ENCODE measurements at regions not wholly inside any gene's neighbourhood (a gene's known extent, or its start where the extent isn't known, plus 50 kb on each side); places are given as distances from the start of the nearest gene placed in this dataset.

DNA sequence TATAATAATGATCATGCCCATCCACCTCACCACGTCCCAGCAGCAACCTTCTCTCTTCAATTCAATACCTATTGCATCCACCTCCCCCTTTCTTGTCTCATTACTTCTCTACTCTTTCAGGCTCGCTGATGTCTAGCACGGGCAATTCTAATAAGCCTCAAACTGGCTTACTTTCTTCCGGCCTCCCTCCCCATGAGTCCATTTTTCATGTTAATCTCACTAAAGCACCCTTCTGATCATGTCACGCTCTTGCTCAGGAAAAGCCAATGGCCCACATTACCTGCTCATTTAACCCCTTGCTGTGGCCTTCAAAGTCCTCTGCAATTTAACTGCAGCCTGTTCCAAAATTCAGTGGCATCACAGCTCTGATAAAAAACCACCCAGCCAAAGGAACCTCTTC lies 105.1 kb downstream of the UTRN start:
- CTCF ChIA-PET: no interaction called here
- no peak for DNase-seq (ENCODE audit: extremely low spot score)
- POLR2A ChIA-PET: no interaction called here
- no peak for TF ChIP-seq HDGF (IDR thresholded peaks at IDR 0.05; ENCODE audit: borderline replicate concordance)
- TF ChIP-seq NFRKB (IDR thresholded peaks at IDR 0.05): no peak
- no peak for TF ChIP-seq ARNT (IDR thresholded peaks at IDR 0.05)
- TF ChIP-seq, protein P1, sequence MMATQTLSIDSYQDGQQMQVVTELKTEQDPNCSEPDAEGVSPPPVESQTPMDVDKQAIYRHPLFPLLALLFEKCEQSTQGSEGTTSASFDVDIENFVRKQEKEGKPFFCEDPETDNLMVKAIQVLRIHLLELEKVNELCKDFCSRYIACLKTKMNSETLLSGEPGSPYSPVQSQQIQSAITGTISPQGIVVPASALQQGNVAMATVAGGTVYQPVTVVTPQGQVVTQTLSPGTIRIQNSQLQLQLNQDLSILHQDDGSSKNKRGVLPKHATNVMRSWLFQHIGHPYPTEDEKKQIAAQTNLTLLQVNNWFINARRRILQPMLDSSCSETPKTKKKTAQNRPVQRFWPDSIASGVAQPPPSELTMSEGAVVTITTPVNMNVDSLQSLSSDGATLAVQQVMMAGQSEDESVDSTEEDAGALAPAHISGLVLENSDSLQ (IDR thresholded peaks at IDR 0.05): no peak
- TF ChIP-seq FOXA1 (IDR thresholded peaks at IDR 0.05): no peak
- no peak for TF ChIP-seq SUZ12 (IDR thresholded peaks at IDR 0.05)
- TF ChIP-seq FOXM1 (IDR thresholded peaks at IDR 0.05; ENCODE audit: borderline replicate concordance): no peak
- no peak for TF ChIP-seq TARDBP (IDR thresholded peaks at IDR 0.05)
- no peak for TF ChIP-seq ZNF384 (IDR thresholded peaks at IDR 0.05)
- no peak for TF ChIP-seq L3MBTL2 (conservative IDR thresholded peaks at IDR 0.05)
- TF ChIP-seq SP1 (IDR thresholded peaks at IDR 0.05): no peak
- no peak for TF ChIP-seq CTBP1 (IDR thresholded peaks at IDR 0.05; ENCODE audit: borderline replicate concordance)
- no peak for TF ChIP-seq LEF1 (IDR thresholded peaks at IDR 0.05; ENCODE audit: borderline replicate concordance)

DNA sequence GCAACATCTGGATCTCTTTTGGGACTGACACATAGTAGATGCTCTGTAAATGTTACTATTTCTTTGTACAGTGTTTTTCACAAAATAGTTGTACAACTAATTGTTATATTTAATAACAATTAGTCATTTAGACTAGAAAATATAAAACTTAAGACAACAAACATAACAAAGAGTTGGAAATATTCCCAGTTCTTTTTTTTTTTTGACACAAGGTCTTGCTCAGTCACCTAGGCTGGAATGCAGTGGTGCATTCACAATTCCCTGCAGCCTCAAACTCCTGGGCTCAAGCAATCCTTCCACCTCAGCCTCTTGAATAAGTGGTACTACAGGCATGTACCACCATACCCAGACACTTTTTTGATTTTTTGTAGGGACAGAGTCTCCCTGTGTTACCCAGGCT lies 105.8 kb downstream of the UTRN start:
- no peak for DNase-seq (ENCODE audit: extremely low spot score)
- ChIA-PET POLR2A (no interaction called here), CTCF (no interaction called here)
- TF ChIP-seq FOXK2 (IDR thresholded peaks at IDR 0.05) (no peak), ARNT (IDR thresholded peaks at IDR 0.05) (no peak), FOXA1 (IDR thresholded peaks at IDR 0.05) (no peak), L3MBTL2 (conservative IDR thresholded peaks at IDR 0.05) (no peak), FOXM1 (IDR thresholded peaks at IDR 0.05; ENCODE audit: borderline replicate concordance) (no peak), HDGF (IDR thresholded peaks at IDR 0.05; ENCODE audit: borderline replicate concordance) (no peak), ZNF384 (IDR thresholded peaks at IDR 0.05) (no peak), BHLHE40 (IDR thresholded peaks at IDR 0.05; ENCODE audit: borderline replicate concordance) (no peak), LEF1 (IDR thresholded peaks at IDR 0.05; ENCODE audit: borderline replicate concordance) (no peak), ELF4 (IDR thresholded peaks at IDR 0.05) (no peak), TARDBP (IDR thresholded peaks at IDR 0.05) (no peak), SP1 (IDR thresholded peaks at IDR 0.05) (no peak)
- TF ChIP-seq, protein P1 (IDR thresholded peaks at IDR 0.05): no peak

DNA sequence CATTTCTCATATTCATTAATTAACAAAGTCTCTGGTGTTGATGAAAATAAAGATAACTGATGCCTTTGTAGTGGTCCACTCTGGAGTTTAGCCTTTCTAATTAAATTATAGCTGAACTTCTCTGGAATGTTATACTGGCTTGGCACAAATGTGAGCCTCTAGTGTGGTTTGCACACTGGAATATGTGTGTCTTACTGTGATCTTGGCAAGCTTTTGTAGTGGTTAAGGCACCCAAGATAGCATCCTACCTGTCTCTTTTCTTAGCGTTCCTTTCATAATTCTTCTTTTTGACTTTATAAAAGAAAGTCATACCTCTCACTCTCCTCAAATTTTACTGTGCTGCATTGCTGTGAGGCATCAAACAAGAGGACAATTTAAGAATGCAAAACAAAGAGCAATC lies 107.4 kb downstream of the UTRN start:
- CTCF ChIA-PET: no interaction called here
- DNase-seq (ENCODE audit: extremely low spot score): no peak
- TF ChIP-seq HDGF (IDR thresholded peaks at IDR 0.05; ENCODE audit: borderline replicate concordance) (no peak), ZNF384 (IDR thresholded peaks at IDR 0.05) (no peak), BHLHE40 (IDR thresholded peaks at IDR 0.05; ENCODE audit: borderline replicate concordance) (no peak), ARNT (IDR thresholded peaks at IDR 0.05) (no peak), FOXA1 (IDR thresholded peaks at IDR 0.05) (no peak)

DNA sequence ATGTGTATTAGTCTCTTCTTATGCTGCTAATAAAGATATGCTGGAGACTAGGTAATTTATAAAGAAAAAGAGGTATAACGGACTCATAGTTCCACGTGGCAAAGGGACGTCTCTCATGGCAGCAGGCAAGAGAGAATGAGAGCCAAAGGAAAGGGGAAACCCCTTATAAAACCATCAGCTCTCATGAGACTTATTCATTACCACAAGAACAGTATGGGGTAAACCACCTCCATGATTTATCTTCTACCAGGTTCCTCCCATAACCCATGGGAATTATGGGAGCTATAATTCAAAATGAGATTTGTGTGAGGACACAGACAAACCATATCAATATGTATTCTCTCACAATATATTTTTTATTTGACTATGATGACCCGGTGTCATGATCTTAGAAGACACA lies 109.1 kb downstream of the UTRN start:
- TF ChIP-seq CTBP1 (IDR thresholded peaks at IDR 0.05; ENCODE audit: borderline replicate concordance): no peak
- no peak for TF ChIP-seq HDGF (IDR thresholded peaks at IDR 0.05; ENCODE audit: borderline replicate concordance)
- TF ChIP-seq SUZ12 (IDR thresholded peaks at IDR 0.05): no peak
- no peak for TF ChIP-seq FOXM1 (IDR thresholded peaks at IDR 0.05; ENCODE audit: borderline replicate concordance)
- TF ChIP-seq, protein P1 (IDR thresholded peaks at IDR 0.05): no peak
- no peak for TF ChIP-seq FOXK2 (IDR thresholded peaks at IDR 0.05)
- TF ChIP-seq SP1 (IDR thresholded peaks at IDR 0.05): no peak
- no peak for TF ChIP-seq FOXA1 (IDR thresholded peaks at IDR 0.05)
- TF ChIP-seq NFRKB (IDR thresholded peaks at IDR 0.05): no peak
- TF ChIP-seq TARDBP (IDR thresholded peaks at IDR 0.05): no peak
- TF ChIP-seq ELF4 (IDR thresholded peaks at IDR 0.05): no peak
- no peak for TF ChIP-seq ARNT (IDR thresholded peaks at IDR 0.05)
- no peak for TF ChIP-seq L3MBTL2 (conservative IDR thresholded peaks at IDR 0.05)
- TF ChIP-seq LEF1 (IDR thresholded peaks at IDR 0.05; ENCODE audit: borderline replicate concordance): no peak
- no peak for TF ChIP-seq ZNF384 (IDR thresholded peaks at IDR 0.05)
- TF ChIP-seq BHLHE40 (IDR thresholded peaks at IDR 0.05; ENCODE audit: borderline replicate concordance): no peak
- ChIA-PET CTCF (interaction anchor here (0.7 kb wide), 1 partner anchor 73 kb away, joined by 3 read pairs; no protein-coding TSS in a partner anchor), POLR2A (no interaction called here)
- no peak for DNase-seq (ENCODE audit: extremely low spot score)

More for the DNA sequence above, 107.4 kb downstream of the UTRN start:
- POLR2A ChIA-PET: no interaction called here

DNA sequence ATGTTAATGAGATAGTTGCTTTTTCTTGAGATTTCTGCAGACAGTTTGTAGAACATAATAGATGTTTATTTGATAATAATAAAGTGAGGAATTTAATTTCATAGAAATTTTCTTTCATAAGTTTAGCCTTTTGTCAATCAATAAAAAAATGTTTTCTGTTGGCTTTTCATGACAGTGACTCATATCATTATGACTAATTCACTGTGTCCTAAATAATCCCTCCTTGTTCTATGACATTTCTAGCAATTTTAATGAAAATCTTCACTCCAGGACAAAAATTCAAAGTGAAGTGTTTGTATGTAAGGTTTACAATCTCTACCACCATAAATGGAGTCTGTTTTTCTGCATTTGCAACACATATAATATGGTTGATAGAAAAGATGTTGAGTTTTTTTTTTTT lies 109.9 kb downstream of the UTRN start:
- ChIA-PET CTCF (no interaction called here), POLR2A (no interaction called here)
- no peak for DNase-seq (ENCODE audit: extremely low spot score)
- TF ChIP-seq FOXA1 (IDR thresholded peaks at IDR 0.05) (no peak), TARDBP (IDR thresholded peaks at IDR 0.05) (no peak), FOXK2 (IDR thresholded peaks at IDR 0.05) (no peak), NFRKB (IDR thresholded peaks at IDR 0.05) (no peak)

DNA sequence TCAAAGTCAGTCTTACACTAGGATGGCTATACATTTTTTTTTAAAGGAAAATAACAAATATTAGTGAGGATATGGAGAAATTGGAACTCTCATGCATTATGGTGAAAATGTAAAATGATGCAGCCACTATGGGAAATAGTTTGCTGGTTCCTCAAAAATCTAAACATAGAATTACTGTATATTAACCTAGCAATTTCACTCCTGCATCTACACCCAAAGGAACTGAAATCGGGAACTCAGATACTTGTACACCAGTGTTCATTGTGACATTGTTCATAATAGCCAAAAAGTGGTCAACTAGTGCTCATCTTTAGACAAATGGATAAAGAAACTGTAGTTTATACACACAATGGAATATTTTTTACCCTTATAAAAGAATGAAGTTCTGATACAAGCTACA lies 110.7 kb downstream of the UTRN start:
- no peak for DNase-seq (ENCODE audit: extremely low spot score)
- TF ChIP-seq ZNF384 (IDR thresholded peaks at IDR 0.05) (no peak), NFRKB (IDR thresholded peaks at IDR 0.05) (no peak), FOXM1 (IDR thresholded peaks at IDR 0.05; ENCODE audit: borderline replicate concordance) (no peak)
- POLR2A ChIA-PET: no interaction called here
- CTCF ChIA-PET: no interaction called here

DNA sequence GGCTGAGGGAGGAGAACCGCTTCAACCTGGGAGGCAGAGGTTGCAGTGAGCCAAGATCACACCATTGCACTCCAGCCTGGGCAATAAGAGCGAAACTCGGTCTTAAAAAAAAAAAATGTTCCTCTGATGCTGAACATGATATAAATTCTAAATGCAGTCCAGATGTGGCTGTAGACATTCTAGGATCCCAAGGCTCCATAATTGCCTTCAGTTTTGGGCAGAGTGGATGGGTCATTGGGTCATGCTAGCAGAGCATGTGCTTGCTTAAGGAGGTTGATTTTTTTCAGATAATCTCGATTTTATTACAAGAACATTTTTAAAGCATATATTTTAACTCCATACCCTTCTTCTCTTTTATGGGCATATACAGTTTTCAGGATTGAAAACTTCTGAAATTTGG lies 112.0 kb downstream of the UTRN start:
- ChIA-PET CTCF (interaction anchor here (1.0 kb wide), 1 partner anchor 104 kb away, joined by 3 read pairs; no protein-coding TSS in a partner anchor), POLR2A (no interaction called here)
- TF ChIP-seq NFRKB (IDR thresholded peaks at IDR 0.05) (no peak), FOXK2 (IDR thresholded peaks at IDR 0.05) (no peak), ZNF384 (IDR thresholded peaks at IDR 0.05) (no peak), TARDBP (IDR thresholded peaks at IDR 0.05) (no peak), ARNT (IDR thresholded peaks at IDR 0.05) (no peak), HDGF (IDR thresholded peaks at IDR 0.05; ENCODE audit: borderline replicate concordance) (no peak)

More for the DNA sequence above, 112.0 kb downstream of the UTRN start:
- no peak for DNase-seq (ENCODE audit: extremely low spot score)
